ENCODE measurements at regions not wholly inside any gene's neighbourhood (a gene's known extent, or its start where the extent isn't known, plus 50 kb on each side); places are given as distances from the start of the nearest gene placed in this dataset.

DNA sequence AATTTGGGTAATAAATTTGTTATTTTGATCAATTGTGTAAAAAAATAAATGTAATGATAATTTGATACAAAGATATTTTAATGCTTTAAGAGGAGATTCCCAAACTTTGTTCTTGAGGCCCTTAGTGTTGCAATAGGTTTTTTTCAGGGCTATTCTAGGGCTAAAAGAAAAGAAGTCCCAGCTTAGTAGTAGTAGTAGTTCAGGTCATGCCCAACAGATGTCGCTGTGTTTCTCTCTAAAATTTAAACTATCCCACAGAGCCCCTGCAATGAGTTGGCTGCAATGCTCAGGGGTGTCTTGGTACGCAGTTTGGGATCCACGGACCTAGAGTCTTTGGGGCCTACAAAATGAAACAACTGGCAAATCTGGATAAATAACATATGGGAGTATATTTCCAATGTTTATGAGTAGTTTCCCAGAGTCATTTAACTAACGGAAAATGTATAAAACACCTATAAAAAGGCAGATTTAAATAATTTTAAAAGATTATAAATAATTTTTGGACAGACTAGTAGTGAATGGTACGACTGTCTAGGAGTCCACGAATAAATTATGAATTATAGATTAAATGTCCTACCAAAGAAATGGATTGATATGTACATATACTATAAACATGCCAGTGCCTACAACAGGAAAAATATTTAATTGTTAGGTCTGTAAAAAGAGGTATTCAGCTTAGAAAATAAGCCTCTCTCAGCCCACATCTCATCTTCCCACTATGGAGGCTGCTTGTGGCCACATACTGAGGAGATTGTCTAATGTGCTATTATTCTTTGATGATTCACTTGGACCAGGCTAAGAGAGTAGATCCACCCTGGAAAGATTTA lies 228.5 kb upstream of the PMFBP1 start:
- Histone ChIP-seq H3K27ac (replicated peaks) (no peak overlapping the region), H3K4me3 (replicated peaks; ENCODE audit: insufficient read depth, low read length) (no peak overlapping the region), H3K27me3 (ENCODE audit: insufficient read depth, poor library complexity, severe bottlenecking) (no peaks in the 10 kb centered on the region)
- peak; percentile 66 for TF ChIP-seq CTCF (IDR thresholded peaks at IDR 0.05; ENCODE audit: insufficient read depth, low read length)
- TF ChIP-seq, protein P1, sequence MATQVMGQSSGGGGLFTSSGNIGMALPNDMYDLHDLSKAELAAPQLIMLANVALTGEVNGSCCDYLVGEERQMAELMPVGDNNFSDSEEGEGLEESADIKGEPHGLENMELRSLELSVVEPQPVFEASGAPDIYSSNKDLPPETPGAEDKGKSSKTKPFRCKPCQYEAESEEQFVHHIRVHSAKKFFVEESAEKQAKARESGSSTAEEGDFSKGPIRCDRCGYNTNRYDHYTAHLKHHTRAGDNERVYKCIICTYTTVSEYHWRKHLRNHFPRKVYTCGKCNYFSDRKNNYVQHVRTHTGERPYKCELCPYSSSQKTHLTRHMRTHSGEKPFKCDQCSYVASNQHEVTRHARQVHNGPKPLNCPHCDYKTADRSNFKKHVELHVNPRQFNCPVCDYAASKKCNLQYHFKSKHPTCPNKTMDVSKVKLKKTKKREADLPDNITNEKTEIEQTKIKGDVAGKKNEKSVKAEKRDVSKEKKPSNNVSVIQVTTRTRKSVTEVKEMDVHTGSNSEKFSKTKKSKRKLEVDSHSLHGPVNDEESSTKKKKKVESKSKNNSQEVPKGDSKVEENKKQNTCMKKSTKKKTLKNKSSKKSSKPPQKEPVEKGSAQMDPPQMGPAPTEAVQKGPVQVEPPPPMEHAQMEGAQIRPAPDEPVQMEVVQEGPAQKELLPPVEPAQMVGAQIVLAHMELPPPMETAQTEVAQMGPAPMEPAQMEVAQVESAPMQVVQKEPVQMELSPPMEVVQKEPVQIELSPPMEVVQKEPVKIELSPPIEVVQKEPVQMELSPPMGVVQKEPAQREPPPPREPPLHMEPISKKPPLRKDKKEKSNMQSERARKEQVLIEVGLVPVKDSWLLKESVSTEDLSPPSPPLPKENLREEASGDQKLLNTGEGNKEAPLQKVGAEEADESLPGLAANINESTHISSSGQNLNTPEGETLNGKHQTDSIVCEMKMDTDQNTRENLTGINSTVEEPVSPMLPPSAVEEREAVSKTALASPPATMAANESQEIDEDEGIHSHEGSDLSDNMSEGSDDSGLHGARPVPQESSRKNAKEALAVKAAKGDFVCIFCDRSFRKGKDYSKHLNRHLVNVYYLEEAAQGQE (IDR thresholded peaks at IDR 0.05; ENCODE audit: insufficient replicate concordance, low read depth), result no peak
- peak; percentile 47 to 52 for DNase-seq (ENCODE audit: low read depth in 1 of 2, low spot score in 1 of 2)

DNA sequence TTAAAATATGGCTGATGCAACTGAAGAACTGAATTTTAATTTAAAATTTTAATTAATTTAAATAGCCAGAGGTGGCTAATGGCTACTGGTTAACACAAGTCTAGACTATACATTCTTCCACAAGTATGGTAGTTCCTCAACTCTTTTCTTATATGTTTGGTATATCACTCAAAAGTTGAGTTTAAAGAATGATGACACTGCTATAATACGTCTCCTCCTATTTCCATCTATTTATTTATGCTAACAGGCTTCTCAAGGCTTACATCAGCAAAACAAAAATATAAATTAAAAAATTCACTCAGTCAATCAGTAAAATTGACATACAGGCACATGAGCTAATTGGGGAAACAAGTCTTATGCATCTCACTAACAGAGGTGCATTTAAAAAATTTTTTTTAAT lies 227.9 kb upstream of the PMFBP1 start:
- TF ChIP-seq SPI1 (IDR thresholded peaks at IDR 0.05; ENCODE audit: borderline replicate concordance, low read depth) (no peak), GABPA (IDR thresholded peaks at IDR 0.05; ENCODE audit: low read depth) (no peak), POLR2AphosphoS5 (IDR thresholded peaks at IDR 0.05; ENCODE audit: low read depth) (no peak), CTCF (IDR thresholded peaks at IDR 0.05; ENCODE audit: insufficient read depth, low read length) (no peak)
- TF ChIP-seq, protein P1 (IDR thresholded peaks at IDR 0.05; ENCODE audit: insufficient replicate concordance, low read depth), result no peak
- H3K27me3 ChIP-seq (ENCODE audit: insufficient read depth, poor library complexity, severe bottlenecking), result no peaks in the 10 kb centered on the region
- no peak overlapping the region for H3K27ac ChIP-seq (replicated peaks)
- H3K4me3 ChIP-seq (replicated peaks; ENCODE audit: insufficient read depth, low read length), result no peak overlapping the region
- DNase-seq (ENCODE audit: low read depth in 1 of 2, low spot score in 1 of 2), result no peak

GRCh38 chr16:72397876-72398275 lies 225.9 kb upstream of the PMFBP1 start:
- no peak overlapping the region for H3K27ac ChIP-seq (replicated peaks)
- H3K4me3 ChIP-seq (replicated peaks; ENCODE audit: insufficient read depth, low read length), result no peak overlapping the region

More at GRCh38 chr16:72397876-72398275, 225.9 kb upstream of the PMFBP1 start:
- no peaks in the 10 kb centered on the region for H3K27me3 ChIP-seq (ENCODE audit: insufficient read depth, poor library complexity, severe bottlenecking)
- TF ChIP-seq GABPA (IDR thresholded peaks at IDR 0.05; ENCODE audit: low read depth) (no peak), CTCF (IDR thresholded peaks at IDR 0.05; ENCODE audit: insufficient read depth, low read length) (no peak), POLR2AphosphoS5 (IDR thresholded peaks at IDR 0.05; ENCODE audit: low read depth) (no peak), SPI1 (IDR thresholded peaks at IDR 0.05; ENCODE audit: borderline replicate concordance, low read depth) (no peak)
- TF ChIP-seq, protein P1 (IDR thresholded peaks at IDR 0.05; ENCODE audit: insufficient replicate concordance, low read depth), result no peak
- DNase-seq (ENCODE audit: low read depth in 1 of 2, low spot score in 1 of 2), result no peak

Data from HL-60 (cell line).